Lung (tissue), 11 donors: ENCODE measurements at regions not wholly inside any gene's neighbourhood (a gene's known extent, or its start where the extent isn't known, plus 50 kb on each side); places are given as distances from the start of the nearest gene placed in this dataset.

Experiments
- ATAC-seq: fragments of 200-7000 bp; cut with Tn5 transposase; one replicate; pipeline ENCODE4 v1.9.1; 2020; ENCODE audit warnings: moderate number of reproducible peaks; ENCODE audit not compliant: insufficient read depth, low FRiP score
- DNase-seq, 3 donors: peaks; one replicate each; pipeline ENCODE4 v3.0.0-alpha.2; 2013 to 2017
- H3K27ac ChIP-seq, 2 donors: one replicate each; pipeline ENCODE4 v1.5.1; 2013; ENCODE audit warnings: mild to moderate bottlenecking in 2 of 2, moderate library complexity in 2 of 2, control low read depth in 1 of 2, inconsistent platforms in 1 of 2, low read depth in 1 of 2, low read length in 1 of 2
- H3K27me3 ChIP-seq, 3 donors: one replicate each; pipeline ENCODE4 v1.5.1; 2013; ENCODE audit warnings: low read length in 2 of 3; ENCODE audit not compliant: control insufficient read depth in 3 of 3, insufficient read depth in 3 of 3
- H3K36me3 ChIP-seq, 4 donors: one replicate each; pipeline ENCODE4 v1.5.1; 2013; ENCODE audit warnings: low read length in 4 of 4, mild to moderate bottlenecking in 1 of 4, moderate library complexity in 1 of 4; ENCODE audit not compliant: control insufficient read depth in 4 of 4, insufficient read depth in 4 of 4
- H3K4me1 ChIP-seq, 5 donors: one replicate each; pipeline ENCODE4 v1.5.1; 2013; ENCODE audit warnings: low read length in 5 of 5, mild to moderate bottlenecking in 2 of 5, moderate library complexity in 1 of 5; ENCODE audit not compliant: control insufficient read depth in 5 of 5, insufficient read depth in 5 of 5
- H3K4me3 ChIP-seq: one replicate; pipeline ENCODE4 v1.5.1; 2013; ENCODE audit warnings: mild to moderate bottlenecking, control low read depth, moderate library complexity
- H3K9ac ChIP-seq, 2 donors: one replicate each; pipeline ENCODE4 v1.5.1; 2013; ENCODE audit warnings: low read length in 2 of 2, control low read depth in 1 of 2; ENCODE audit not compliant: insufficient read depth in 1 of 2
- H3K9me3 ChIP-seq, 4 donors: one replicate each; pipeline ENCODE4 v1.5.1; 2013; ENCODE audit warnings: low read length in 3 of 4, mild to moderate bottlenecking in 1 of 4, moderate library complexity in 1 of 4; ENCODE audit not compliant: control insufficient read depth in 4 of 4, insufficient read depth in 3 of 4
- WGBS, 2 donors: extraction: QIAGEN DNeasy Blood & Tissue Kit; methylation state at CpG; one replicate each; pipeline ENCODE4 v1.1.7; 2013; 5-methylcytosine and 5-hydroxymethylcytosine counted together
- TF ChIP-seq, protein P1 (sequence below): IDR thresholded peaks from 2 replicates; pipeline ENCODE4 v1.5.1; 2012; ENCODE audit warnings: mild to moderate bottlenecking; ENCODE audit errors: control extremely low read depth, extremely low read depth
- donor health status: control.
- donor health status: control.
- donor health status: Bipolar disorder and iron deficiency.
- donor health status: healthy.
- donor health status: DM: yes; HTN: yes; CAD: no.

DNA sequence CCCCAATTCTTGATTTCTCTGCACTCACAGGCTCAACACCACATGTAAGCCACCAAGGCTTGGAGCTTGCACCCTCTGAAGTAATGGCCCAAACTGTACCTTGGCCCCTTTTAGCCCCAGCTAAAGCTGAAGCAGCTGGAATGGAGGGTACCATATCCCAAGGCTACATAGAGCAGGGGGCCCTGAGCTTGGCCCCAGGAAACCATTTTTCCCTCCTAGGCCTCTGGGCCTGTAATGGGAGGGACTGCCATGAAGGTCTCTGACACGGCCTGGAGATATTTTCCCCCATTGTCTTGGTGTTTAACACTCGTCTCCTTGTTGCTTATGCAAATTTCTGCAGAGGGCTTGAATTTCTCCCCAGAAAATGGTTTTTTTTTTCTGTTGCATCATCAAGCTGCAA lies 69.7 kb downstream of the SKA1 start:
- H3K9me3 ChIP-seq: peaks cover 0 to 9% (median 1%) of the 10 kb centered on the region in 4 donors
- no peaks in the 10 kb centered on the region for H3K4me1 ChIP-seq
- ATAC-seq (no peak), DNase-seq (no peak)
- H3K9ac ChIP-seq: no peak overlapping the region
- H3K27me3 ChIP-seq: no peaks in the 10 kb centered on the region
- 76 to 83% methylated on average over 2 of the region's 2 CpGs for WGBS, 2 donors
- no peak overlapping the region for H3K27ac ChIP-seq
- no peak overlapping the region for H3K4me3 ChIP-seq
- H3K36me3 ChIP-seq: no peaks in the 10 kb centered on the region
- TF ChIP-seq, protein P1, sequence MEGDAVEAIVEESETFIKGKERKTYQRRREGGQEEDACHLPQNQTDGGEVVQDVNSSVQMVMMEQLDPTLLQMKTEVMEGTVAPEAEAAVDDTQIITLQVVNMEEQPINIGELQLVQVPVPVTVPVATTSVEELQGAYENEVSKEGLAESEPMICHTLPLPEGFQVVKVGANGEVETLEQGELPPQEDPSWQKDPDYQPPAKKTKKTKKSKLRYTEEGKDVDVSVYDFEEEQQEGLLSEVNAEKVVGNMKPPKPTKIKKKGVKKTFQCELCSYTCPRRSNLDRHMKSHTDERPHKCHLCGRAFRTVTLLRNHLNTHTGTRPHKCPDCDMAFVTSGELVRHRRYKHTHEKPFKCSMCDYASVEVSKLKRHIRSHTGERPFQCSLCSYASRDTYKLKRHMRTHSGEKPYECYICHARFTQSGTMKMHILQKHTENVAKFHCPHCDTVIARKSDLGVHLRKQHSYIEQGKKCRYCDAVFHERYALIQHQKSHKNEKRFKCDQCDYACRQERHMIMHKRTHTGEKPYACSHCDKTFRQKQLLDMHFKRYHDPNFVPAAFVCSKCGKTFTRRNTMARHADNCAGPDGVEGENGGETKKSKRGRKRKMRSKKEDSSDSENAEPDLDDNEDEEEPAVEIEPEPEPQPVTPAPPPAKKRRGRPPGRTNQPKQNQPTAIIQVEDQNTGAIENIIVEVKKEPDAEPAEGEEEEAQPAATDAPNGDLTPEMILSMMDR: no peak

DNA sequence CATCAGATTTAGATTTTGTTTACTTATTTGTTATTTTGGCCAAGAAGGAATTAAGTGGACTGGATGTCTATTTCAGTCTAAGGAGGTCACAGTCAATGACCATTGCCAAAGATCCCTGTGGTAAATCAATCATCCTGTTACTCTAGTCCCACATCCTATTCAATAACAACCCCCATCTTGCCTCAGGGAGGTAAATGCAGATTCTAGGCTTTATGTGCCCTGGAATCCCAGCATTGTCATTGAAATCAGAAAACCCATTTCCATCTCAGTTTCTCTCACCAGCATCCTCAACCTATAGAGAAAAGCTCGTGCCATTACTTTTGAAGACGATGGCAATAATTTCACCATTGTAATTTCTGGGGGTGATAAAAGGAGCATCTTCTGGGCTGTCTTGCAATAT lies 71.8 kb downstream of the SKA1 start:
- Histone ChIP-seq H3K27ac (no peak overlapping the region), H3K4me1 (no peaks in the 10 kb centered on the region), H3K4me3 (no peak overlapping the region), H3K9me3 (peaks cover 0 to 9% (median 1%) of the 10 kb centered on the region in 4 donors), H3K36me3 (no peaks in the 10 kb centered on the region), H3K9ac (no peak overlapping the region), H3K27me3 (peaks cover 0 to 2% (median 0%) of the 10 kb centered on the region in 3 donors)
- 83 to 88% methylated on average over 2 of the region's 2 CpGs for WGBS, 2 donors
- DNase-seq: no peak
- TF ChIP-seq, protein P1: no peak
- ATAC-seq: no peak

DNA sequence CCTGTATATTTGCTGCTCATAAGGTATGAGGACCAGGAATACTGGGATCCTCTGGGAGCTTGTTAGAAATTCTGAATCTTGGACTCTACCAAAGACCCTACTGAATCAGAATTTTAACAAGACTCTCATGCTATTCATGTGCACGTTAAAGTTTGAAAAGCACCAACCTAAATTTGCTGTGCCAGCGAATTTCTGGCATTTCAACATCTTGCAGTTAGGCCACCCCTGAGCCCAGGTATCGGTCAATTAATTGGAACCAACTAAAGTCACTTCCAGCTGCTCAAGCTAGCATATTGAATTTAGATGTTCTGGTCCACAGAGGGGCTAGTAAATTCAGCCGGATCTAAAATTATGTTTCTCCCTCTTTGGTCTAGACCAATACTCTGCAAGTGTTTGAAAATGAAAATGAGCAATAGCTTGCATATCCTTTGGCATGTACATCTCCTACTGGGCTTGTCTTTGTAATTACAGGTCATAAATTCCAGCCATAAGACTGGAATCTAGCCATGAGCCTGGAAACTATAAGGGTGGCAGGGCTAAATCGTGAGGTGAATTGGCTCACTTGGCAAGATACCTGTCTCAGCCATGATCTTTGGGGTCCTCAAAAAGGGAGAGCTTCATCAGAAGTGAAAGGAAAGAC lies 72.4 kb downstream of the SKA1 start:
- TF ChIP-seq, protein P1: no peak
- ATAC-seq (no peak), DNase-seq (no peak)
- Histone ChIP-seq H3K4me3 (no peak overlapping the region), H3K27ac (no peak overlapping the region), H3K9me3 (peaks cover 0 to 9% (median 1%) of the 10 kb centered on the region in 4 donors), H3K27me3 (peaks cover 0 to 2% (median 0%) of the 10 kb centered on the region in 3 donors), H3K4me1 (no peaks in the 10 kb centered on the region), H3K9ac (no peak overlapping the region), H3K36me3 (no peaks in the 10 kb centered on the region)
- 84 to 85% methylated on average over 5 of the region's 5 CpGs for WGBS, 2 donors

DNA sequence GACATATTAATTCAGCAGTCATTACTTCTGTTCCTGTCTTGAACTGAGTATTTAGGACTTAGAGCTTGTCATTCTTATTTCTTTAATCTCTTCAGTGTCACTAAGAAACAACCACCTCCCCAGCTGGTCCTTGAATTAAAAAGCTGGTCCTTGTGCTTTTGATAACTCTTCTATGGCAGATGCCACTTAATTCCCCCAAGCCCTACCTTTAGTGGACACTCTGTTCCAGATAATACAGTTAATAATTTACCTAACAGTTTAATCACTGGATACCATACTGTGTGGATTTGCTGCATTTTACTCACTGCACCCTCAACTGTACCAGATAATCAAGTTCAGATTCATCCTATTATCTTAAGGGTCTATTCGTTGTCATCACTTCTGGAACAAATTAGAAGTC lies 73.1 kb downstream of the SKA1 start:
- Histone ChIP-seq H3K4me3 (no peak overlapping the region), H3K27me3 (peaks cover 0 to 2% (median 0%) of the 10 kb centered on the region in 3 donors), H3K9me3 (peaks cover 0 to 9% (median 1%) of the 10 kb centered on the region in 4 donors), H3K9ac (no peak overlapping the region), H3K4me1 (no peaks in the 10 kb centered on the region), H3K36me3 (no peaks in the 10 kb centered on the region), H3K27ac (no peak overlapping the region)
- TF ChIP-seq, protein P1: no peak
- no peak for DNase-seq
- WGBS, 2 donors: 29 to 81% methylated on average over 1 of the region's 1 CpG
- no peak for ATAC-seq
